H1 (cell line): ENCODE measurements at regions not wholly inside any gene's neighbourhood (a gene's known extent, or its start where the extent isn't known, plus 50 kb on each side); places are given as distances from the start of the nearest gene placed in this dataset.

Experiments
- CTCF ChIA-PET: fragments of 300-600 bp; sonication (Branson Sonifier 250); formaldehyde crosslinking; loops from one replicate; lab custom pipeline; 2021; ENCODE audit not compliant: partially characterized antibody; lab: Charles Lee
- POLR2A ChIA-PET: fragments of 300-600 bp; sonication (Branson Sonifier 250); formaldehyde crosslinking; loops from one replicate; lab custom pipeline; 2021; ENCODE audit warnings: inconsistent platforms; ENCODE audit not compliant: partially characterized antibody; lab: Charles Lee
- DNase-seq, 2 experiments: peaks; one replicate each; pipeline versions ENCODE4 v3.0.0 to v3.0.0-alpha.2; 2010 to 2022; ENCODE audit warnings: low spot score in 2 of 2, low read depth in 1 of 2, mixed read lengths in 1 of 2
- FAIRE-seq: peaks from 2 replicates; lab custom pipeline; 2011; peaks lifted over from hg19 to GRCh38; lab: Jason Lieb, UNC
- H2AFZ ChIP-seq: 2 replicates; pipeline ENCODE4 v1.8.1; 2012; ENCODE audit warnings: low read length, inconsistent platforms
- H2AK5ac ChIP-seq: 2 replicates; pipeline ENCODE4 v1.6.1; 2013; ENCODE audit warnings: low read depth, low read length
- H2BK120ac ChIP-seq: replicated peaks from 2 replicates; pipeline ENCODE3; 2013; ENCODE audit warnings: low read depth, low read length, inconsistent platforms
- H2BK12ac ChIP-seq: 2 replicates; pipeline ENCODE4 v1.6.1; 2013; ENCODE audit warnings: low read depth, low read length
- H2BK15ac ChIP-seq: 2 replicates; pipeline ENCODE4 v1.6.1; 2013; ENCODE audit warnings: low read length
- H2BK20ac ChIP-seq: 2 replicates; pipeline ENCODE4 v1.6.1; 2013; ENCODE audit warnings: low read length
- H2BK5ac ChIP-seq: 2 replicates; pipeline ENCODE4 v1.6.1; 2013; ENCODE audit warnings: low read depth, low read length
- H3K14ac ChIP-seq: 2 replicates; pipeline ENCODE4 v1.6.1; 2013; ENCODE audit warnings: inconsistent platforms; ENCODE audit not compliant: insufficient read length
- H3K18ac ChIP-seq: 2 replicates; pipeline ENCODE4 v1.6.1; 2013; ENCODE audit warnings: low read length; ENCODE audit errors: extremely low read depth
- H3K23ac ChIP-seq: 2 replicates; pipeline ENCODE4 v1.6.1; 2013; ENCODE audit warnings: inconsistent platforms; ENCODE audit not compliant: insufficient read length
- H3K23me2 ChIP-seq: 2 replicates; pipeline ENCODE4 v1.6.1; 2013; ENCODE audit warnings: low read depth, low read length
- H3K27ac ChIP-seq: 2 replicates; pipeline ENCODE4 v1.6.1; 2011; ENCODE audit warnings: low read depth, low read length, inconsistent platforms
- H3K27me3 ChIP-seq, 4 experiments: replicated peaks in 1 of 4; 1 replicate in 1 of 4; 2 replicates in 3 of 4; pipeline versions ENCODE4 v1.6.1 to v1.8.1; 2011 to 2013; ENCODE audit warnings: low read length in 3 of 4, mild to moderate bottlenecking in 3 of 4, inconsistent platforms in 2 of 4, mixed read lengths in 2 of 4, moderate library complexity in 1 of 4; ENCODE audit not compliant: control insufficient read depth in 3 of 4, insufficient read depth in 3 of 4; ENCODE audit errors: extremely low read depth in 1 of 4
- H3K36me3 ChIP-seq, 4 experiments: 2 replicates each; pipeline versions ENCODE4 v1.6.1 to v1.8.1; 2011 to 2013; ENCODE audit warnings: mild to moderate bottlenecking in 4 of 4, low read length in 3 of 4, moderate library complexity in 2 of 4, control low read depth in 1 of 4, inconsistent platforms in 1 of 4; ENCODE audit not compliant: insufficient read depth in 4 of 4, control insufficient read depth in 2 of 4
- H3K4ac ChIP-seq: replicated peaks from 2 replicates; pipeline ENCODE3; 2013; ENCODE audit warnings: low read length, low read depth, mixed read lengths, inconsistent platforms; ENCODE audit not compliant: insufficient read length
- H3K4me1 ChIP-seq, 4 experiments: replicated peaks in 1 of 4; 1 replicate in 1 of 4; 2 replicates in 3 of 4; pipeline versions ENCODE4 v1.6.1 to v1.8.1; 2011 to 2013; ENCODE audit warnings: low read length in 3 of 4, inconsistent platforms in 2 of 4, mixed read lengths in 1 of 4; ENCODE audit not compliant: insufficient read depth in 4 of 4, control insufficient read depth in 3 of 4
- H3K4me2 ChIP-seq, 2 experiments: 2 replicates each; pipeline versions ENCODE4 v1.6.1 to v1.8.1; 2011 to 2013; ENCODE audit warnings: low read depth in 2 of 2, low read length in 2 of 2, control low read depth in 1 of 2, inconsistent platforms in 1 of 2, mild to moderate bottlenecking in 1 of 2; ENCODE audit not compliant: insufficient read depth in 1 of 2
- H3K4me3 ChIP-seq, 4 experiments: fragments of 200-600, 300-600 bp in 1 of 4; sonication (generic), shearing (Covaris generic), sonication (Bioruptor Twin) in 1 of 4; 2 replicates each; pipeline versions ENCODE4 v1.5.1 to v1.8.1; 2011 to 2016; ENCODE audit warnings: low read length in 4 of 4, low read depth in 3 of 4, control low read depth in 2 of 4, inconsistent platforms in 2 of 4, mild to moderate bottlenecking in 2 of 4, mixed read lengths in 1 of 4, moderate library complexity in 1 of 4; ENCODE audit not compliant: insufficient read depth in 2 of 4; ENCODE audit errors: extremely low read depth in 1 of 4
- H3K56ac ChIP-seq: replicated peaks from 2 replicates; pipeline ENCODE3; 2013; ENCODE audit warnings: low read depth, mild to moderate bottlenecking, mixed read lengths, low read length, inconsistent platforms; ENCODE audit not compliant: insufficient read length
- H3K79me1 ChIP-seq: 2 replicates; pipeline ENCODE4 v1.6.1; 2013; ENCODE audit warnings: low read depth, low read length, control low read depth
- H3K79me2 ChIP-seq, 2 experiments: 2 replicates each; pipeline versions ENCODE4 v1.6.1 to v1.8.1; 2012 to 2013; ENCODE audit warnings: low read length in 2 of 2, mild to moderate bottlenecking in 2 of 2, inconsistent platforms in 1 of 2; ENCODE audit not compliant: insufficient read depth in 2 of 2, control insufficient read depth in 1 of 2
- H3K9ac ChIP-seq, 4 experiments: replicated peaks in 1 of 4; 1 replicate in 1 of 4; 2 replicates in 3 of 4; pipeline versions ENCODE4 v1.6.1 to v1.8.1; 2011 to 2013; ENCODE audit warnings: low read depth in 3 of 4, low read length in 3 of 4, control low read depth in 2 of 4, mild to moderate bottlenecking in 2 of 4, moderate library complexity in 2 of 4, inconsistent platforms in 1 of 4; ENCODE audit errors: extremely low read depth in 1 of 4
- H3K9me3 ChIP-seq, 2 experiments: 2 replicates each; pipeline versions ENCODE4 v1.6.1 to v1.8.1; 2012 to 2013; ENCODE audit warnings: mild to moderate bottlenecking in 2 of 2, moderate library complexity in 2 of 2, control low read depth in 1 of 2, inconsistent platforms in 1 of 2, low read depth in 1 of 2, low read length in 1 of 2, mixed read lengths in 1 of 2; ENCODE audit not compliant: insufficient read depth in 2 of 2
- H4K20me1 ChIP-seq, 2 experiments: replicated peaks in 1 of 2; 2 replicates each; pipeline versions ENCODE3 to v1.8.1; 2011 to 2013; ENCODE audit warnings: inconsistent platforms in 2 of 2, low read length in 2 of 2, mild to moderate bottlenecking in 1 of 2; ENCODE audit not compliant: insufficient read depth in 2 of 2, control insufficient read depth in 1 of 2
- H4K5ac ChIP-seq: 2 replicates; pipeline ENCODE4 v1.6.1; 2013; ENCODE audit warnings: low read length, low read depth, mixed read lengths, inconsistent platforms; ENCODE audit not compliant: insufficient read length
- H4K8ac ChIP-seq: 2 replicates; pipeline ENCODE4 v1.8.0; 2013; ENCODE audit warnings: mild to moderate bottlenecking, moderate library complexity, low read length, inconsistent platforms; ENCODE audit not compliant: insufficient read depth; ENCODE audit errors: extremely low read depth
- H4K91ac ChIP-seq: replicated peaks from 2 replicates; pipeline ENCODE3; 2013; ENCODE audit warnings: low read length, mixed read lengths, inconsistent platforms; ENCODE audit not compliant: insufficient read length
- BACH1 ChIP-seq: IDR thresholded peaks from 2 replicates; pipeline ENCODE4 v1.6.1; 2012; ENCODE audit warnings: low read length, improper control_type of control experiment
- BCL11A ChIP-seq, 2 experiments: IDR thresholded peaks; one replicate each; pipeline ENCODE4 v1.6.1; 2011; ENCODE audit warnings: low read depth in 2 of 2, low read length in 2 of 2, mild to moderate bottlenecking in 2 of 2
- CHD1 ChIP-seq: IDR thresholded peaks from 2 replicates; pipeline ENCODE4 v1.6.1; 2012; ENCODE audit warnings: low read depth, low read length, improper control_type of control experiment
- EP300 ChIP-seq, 2 experiments: IDR thresholded peaks; 1 replicate in 1 of 2; 2 replicates in 1 of 2; pipeline ENCODE4 v1.6.1; 2011 to 2012; ENCODE audit warnings: low read depth in 2 of 2, low read length in 2 of 2, mild to moderate bottlenecking in 2 of 2, borderline replicate concordance in 1 of 2, inconsistent platforms in 1 of 2, moderate library complexity in 1 of 2
- EZH2 ChIP-seq: fragments of 200-600 bp; sonication (generic); IDR thresholded peaks from 2 replicates; pipeline ENCODE4 v1.7.1; 2012; ENCODE audit warnings: low read depth, mild to moderate bottlenecking, moderate library complexity, low read length, inconsistent platforms; ENCODE audit not compliant: severe bottlenecking
- GABPA ChIP-seq: IDR thresholded peaks from 2 replicates; pipeline ENCODE4 v1.6.1; 2011; ENCODE audit warnings: mild to moderate bottlenecking, low read length, moderate library complexity, borderline replicate concordance; ENCODE audit not compliant: insufficient read depth
- KDM1A ChIP-seq: fragments of 200-600, 300-600 bp; sonication (generic); IDR thresholded peaks from 2 replicates; pipeline ENCODE4 v1.7.1; 2016; ENCODE audit warnings: mild to moderate bottlenecking, low read length, borderline replicate concordance
- KDM4A ChIP-seq: IDR thresholded peaks from one replicate; pipeline ENCODE4 v1.7.1; 2012; ENCODE audit warnings: low read depth, mild to moderate bottlenecking, moderate library complexity, low read length, inconsistent platforms; ENCODE audit not compliant: severe bottlenecking
- MAX ChIP-seq: IDR thresholded peaks from 2 replicates; pipeline ENCODE4 v1.6.1; 2012; ENCODE audit warnings: inconsistent platforms
- POLR2A ChIP-seq, 2 experiments: IDR thresholded peaks; 1 replicate in 1 of 2; 2 replicates in 1 of 2; pipeline ENCODE4 v1.6.1; 2011; ENCODE audit warnings: low read depth in 2 of 2, low read length in 2 of 2, mild to moderate bottlenecking in 2 of 2; ENCODE audit errors: control extremely low read depth in 1 of 2
- POLR2AphosphoS5 ChIP-seq: IDR thresholded peaks from 2 replicates; pipeline ENCODE4 v1.6.1; 2011; ENCODE audit warnings: low read depth, low read length
- RFX5 ChIP-seq: IDR thresholded peaks from 2 replicates; pipeline ENCODE4 v1.6.1; 2011; ENCODE audit warnings: low read depth, low read length, improper control_type of control experiment, borderline replicate concordance
- SIN3A ChIP-seq, 2 experiments: IDR thresholded peaks in 1 of 2; conservative IDR thresholded peaks in 1 of 2; 2 replicates each; pipeline ENCODE4 v1.6.1; 2011 to 2012; ENCODE audit warnings: low read length in 2 of 2, improper control_type of control experiment in 1 of 2, low read depth in 1 of 2, mild to moderate bottlenecking in 1 of 2
- SIRT6 ChIP-seq: IDR thresholded peaks from one replicate; pipeline ENCODE4 v1.7.1; 2012; ENCODE audit warnings: low read length, inconsistent platforms
- SP1 ChIP-seq: IDR thresholded peaks from 2 replicates; pipeline ENCODE4 v1.6.1; 2011; ENCODE audit warnings: low read depth, low read length
- SUZ12 ChIP-seq: fragments of 200-600 bp; sonication (generic); IDR thresholded peaks from 2 replicates; pipeline ENCODE4 v1.6.1; 2012; ENCODE audit warnings: mild to moderate bottlenecking, inconsistent platforms, low read length, moderate library complexity, mixed read lengths
- ZNF274 ChIP-seq: IDR thresholded peaks from 2 replicates; pipeline ENCODE4 v1.7.0; 2012; ENCODE audit warnings: low read length, borderline replicate concordance; ENCODE audit errors: extremely low read depth

DNA sequence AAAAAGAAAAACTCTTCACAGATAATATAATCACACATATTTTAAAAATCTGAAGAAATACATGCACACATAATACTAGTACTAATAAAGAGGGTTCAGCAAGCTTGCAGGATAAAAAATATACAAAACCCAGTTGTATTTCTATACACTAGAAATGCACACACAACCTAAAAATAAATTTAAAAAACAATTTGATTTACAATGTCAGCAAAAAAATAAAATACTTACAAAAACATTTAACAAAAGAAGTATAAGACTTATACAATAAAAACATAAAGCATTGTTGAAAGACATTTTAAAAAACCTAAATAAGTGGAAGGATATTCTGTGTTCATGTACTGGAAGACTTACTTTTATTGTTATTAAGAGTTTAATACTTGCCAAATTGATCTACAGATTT lies 81.7 kb upstream of the ALK start:
- no peak overlapping the region for H2BK12ac ChIP-seq
- H4K8ac ChIP-seq, result no peak overlapping the region
- H3K4me3 ChIP-seq, result no peak overlapping the region
- H2BK120ac ChIP-seq, result no peak overlapping the region
- H4K20me1 ChIP-seq, result no peaks in the 10 kb centered on the region
- H3K23me2 ChIP-seq, result no peaks in the 10 kb centered on the region
- H3K56ac ChIP-seq, result no peak overlapping the region
- no peak overlapping the region for H3K18ac ChIP-seq
- H2AK5ac ChIP-seq, result no peak overlapping the region
- H3K9ac ChIP-seq, result no peak overlapping the region
- H2BK20ac ChIP-seq, result no peak overlapping the region
- H2AFZ ChIP-seq, result no peak overlapping the region
- H2BK15ac ChIP-seq, result no peak overlapping the region
- H3K4me1 ChIP-seq, result no peaks in the 10 kb centered on the region
- no peak overlapping the region for H4K5ac ChIP-seq
- H3K14ac ChIP-seq, result no peak overlapping the region
- H2BK5ac ChIP-seq, result no peak overlapping the region
- no peaks in the 10 kb centered on the region for H3K79me1 ChIP-seq
- H3K36me3 ChIP-seq, result no peaks in the 10 kb centered on the region
- no peak for DNase-seq
- no peak overlapping the region for H3K4me2 ChIP-seq
- H3K4ac ChIP-seq, result no peak overlapping the region
- ChIA-PET POLR2A (no interaction called here), CTCF (interaction anchor here (0.7 kb wide), 1 partner anchor 183 kb away, joined by 3 read pairs; no protein-coding TSS in a partner anchor)
- no peaks in the 10 kb centered on the region for H3K9me3 ChIP-seq
- no peak overlapping the region for H3K27ac ChIP-seq
- H3K23ac ChIP-seq, result no peak overlapping the region
- no peak for FAIRE-seq
- no peak overlapping the region for H4K91ac ChIP-seq
- H3K79me2 ChIP-seq, result no peaks in the 10 kb centered on the region
- H3K27me3 ChIP-seq, result no peaks in the 10 kb centered on the region
- TF ChIP-seq EP300 (IDR thresholded peaks at IDR 0.05; ENCODE audit: borderline replicate concordance in 1 of 2, low read depth in 2 of 2, low read length in 2 of 2) (no peak), CHD1 (no peak), SIN3A (conservative IDR thresholded peaks at IDR 0.05 in 1 of 2, IDR thresholded peaks at IDR 0.05 in 1 of 2; ENCODE audit: low read depth in 1 of 2, low read length in 2 of 2) (no peak), KDM4A (no peak), SUZ12 (no peak), MAX (no peak), RFX5 (no peak), BCL11A (IDR thresholded peaks at IDR 0.05; ENCODE audit: low read depth in 2 of 2, low read length in 2 of 2) (no peak), EZH2 (no peak), ZNF274 (no peak), POLR2AphosphoS5 (no peak), SIRT6 (no peak), SP1 (no peak), POLR2A (IDR thresholded peaks at IDR 0.05; ENCODE audit: control extremely low read depth in 1 of 2, low read depth in 2 of 2, low read length in 2 of 2) (no peak), BACH1 (no peak), GABPA (no peak), KDM1A (no peak)
